Calu3 (cell line): ENCODE measurements at regions not wholly inside any gene's neighbourhood (a gene's known extent, or its start where the extent isn't known, plus 50 kb on each side); places are given as distances from the start of the nearest gene placed in this dataset.

Experiments
- BruUV-seq: library from RNA; stranded (reverse); fragments of 400-500 nt; replicated peaks from 2 replicates; lab custom pipeline; 2021; lab: Mats Ljungman, UMichigan
- CTCF ChIA-PET: fragments of 300-600 bp; sonication (Branson Sonifier 250); formaldehyde crosslinking; loops from one replicate; lab custom pipeline; 2022; ENCODE audit warnings: antibody characterized with exemption; lab: Charles Lee
- DNase-seq: peaks from one replicate; pipeline ENCODE4 v3.0.0; 2022
- H3K27ac Mint-ChIP-seq: one replicate; pipeline ENCODE4 v1.8.0; 2022; ENCODE audit warnings: mixed read lengths; ENCODE audit not compliant: unreplicated experiment
- H3K27me3 Mint-ChIP-seq: one replicate; pipeline ENCODE4 v1.8.0; 2022; ENCODE audit warnings: mixed read lengths; ENCODE audit not compliant: unreplicated experiment
- H3K36me3 Mint-ChIP-seq: one replicate; pipeline ENCODE4 v1.8.0; 2022; ENCODE audit warnings: mild to moderate bottlenecking, moderate library complexity, mixed read lengths; ENCODE audit not compliant: insufficient read depth, unreplicated experiment
- H3K4me1 Mint-ChIP-seq: one replicate; pipeline ENCODE4 v1.8.0; 2022; ENCODE audit warnings: mild to moderate bottlenecking, low read depth, mixed read lengths; ENCODE audit not compliant: unreplicated experiment
- H3K4me3 Mint-ChIP-seq: one replicate; pipeline ENCODE4 v1.8.0; 2022; ENCODE audit warnings: mild to moderate bottlenecking, low read depth, moderate library complexity, mixed read lengths; ENCODE audit not compliant: unreplicated experiment
- H3K9me3 Mint-ChIP-seq: one replicate; pipeline ENCODE4 v1.8.0; 2022; ENCODE audit warnings: low read depth, mixed read lengths; ENCODE audit not compliant: unreplicated experiment
- intact Hi-C: fragments of 100-400 bp; cut with micrococcal nuclease; formaldehyde crosslinking; loops from one replicate; pipeline ENCODE4 v1.10.0; 2022; ENCODE audit not compliant: unreplicated experiment
- TF ChIP-seq, protein P1 (sequence below): fragments of 200-600 bp; IDR thresholded peaks from one replicate; pipeline ENCODE4 v1.8.0; 2022; ENCODE audit warnings: antibody characterized with exemption; ENCODE audit not compliant: unreplicated experiment

DNA sequence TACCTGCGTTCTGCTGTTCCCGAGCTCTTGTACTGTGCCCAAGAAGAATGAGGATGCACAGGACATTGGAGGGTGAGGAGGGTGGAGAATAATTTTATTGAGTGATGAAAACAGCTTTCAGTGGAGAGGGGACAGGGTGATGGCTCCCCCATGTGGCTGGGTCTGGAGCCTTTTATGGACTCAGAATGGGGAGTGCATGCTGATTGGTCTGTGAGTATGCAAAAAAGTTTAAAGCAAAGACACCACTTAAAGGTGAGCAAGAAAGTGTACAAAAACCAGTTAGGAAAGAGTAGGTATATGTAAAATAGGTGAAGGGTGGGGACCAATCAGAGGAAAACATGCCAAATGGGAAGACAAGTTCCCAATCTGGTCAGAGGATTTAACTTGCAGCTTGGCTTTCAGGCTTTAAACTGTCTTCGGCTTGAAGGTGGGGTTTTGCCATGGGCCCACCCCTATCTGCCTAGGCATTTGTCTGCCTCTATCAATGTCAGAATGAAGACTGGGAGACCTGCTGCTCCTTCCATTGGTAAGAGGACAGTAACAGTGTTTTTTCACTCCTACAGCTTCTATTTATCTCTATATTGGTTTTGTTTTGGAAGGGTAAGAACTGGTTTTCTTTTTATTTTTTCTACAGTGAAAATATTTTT lies 118.0 kb upstream of the RAI14 start:
- TF ChIP-seq, protein P1, sequence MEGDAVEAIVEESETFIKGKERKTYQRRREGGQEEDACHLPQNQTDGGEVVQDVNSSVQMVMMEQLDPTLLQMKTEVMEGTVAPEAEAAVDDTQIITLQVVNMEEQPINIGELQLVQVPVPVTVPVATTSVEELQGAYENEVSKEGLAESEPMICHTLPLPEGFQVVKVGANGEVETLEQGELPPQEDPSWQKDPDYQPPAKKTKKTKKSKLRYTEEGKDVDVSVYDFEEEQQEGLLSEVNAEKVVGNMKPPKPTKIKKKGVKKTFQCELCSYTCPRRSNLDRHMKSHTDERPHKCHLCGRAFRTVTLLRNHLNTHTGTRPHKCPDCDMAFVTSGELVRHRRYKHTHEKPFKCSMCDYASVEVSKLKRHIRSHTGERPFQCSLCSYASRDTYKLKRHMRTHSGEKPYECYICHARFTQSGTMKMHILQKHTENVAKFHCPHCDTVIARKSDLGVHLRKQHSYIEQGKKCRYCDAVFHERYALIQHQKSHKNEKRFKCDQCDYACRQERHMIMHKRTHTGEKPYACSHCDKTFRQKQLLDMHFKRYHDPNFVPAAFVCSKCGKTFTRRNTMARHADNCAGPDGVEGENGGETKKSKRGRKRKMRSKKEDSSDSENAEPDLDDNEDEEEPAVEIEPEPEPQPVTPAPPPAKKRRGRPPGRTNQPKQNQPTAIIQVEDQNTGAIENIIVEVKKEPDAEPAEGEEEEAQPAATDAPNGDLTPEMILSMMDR = no peak
- no peaks in the 10 kb centered on the region for H3K9me3 Mint-ChIP-seq
- no peaks in the 10 kb centered on the region for H3K36me3 Mint-ChIP-seq
- CTCF ChIA-PET = interaction anchor here (0.7 to 1.2 kb wide), 2 partner anchors 47 to 89 kb away, joined by 3 to 4 read pairs; no protein-coding TSS in a partner anchor
- H3K27me3 Mint-ChIP-seq = no peaks in the 10 kb centered on the region
- no peak overlapping the region for H3K4me3 Mint-ChIP-seq
- H3K27ac Mint-ChIP-seq = no peak overlapping the region
- peak; percentile 20 for DNase-seq
- no TSS peak for BruUV-seq
- H3K4me1 Mint-ChIP-seq = peaks cover 38% of the 10 kb centered on the region
- intact Hi-C loops = no loop called here

DNA sequence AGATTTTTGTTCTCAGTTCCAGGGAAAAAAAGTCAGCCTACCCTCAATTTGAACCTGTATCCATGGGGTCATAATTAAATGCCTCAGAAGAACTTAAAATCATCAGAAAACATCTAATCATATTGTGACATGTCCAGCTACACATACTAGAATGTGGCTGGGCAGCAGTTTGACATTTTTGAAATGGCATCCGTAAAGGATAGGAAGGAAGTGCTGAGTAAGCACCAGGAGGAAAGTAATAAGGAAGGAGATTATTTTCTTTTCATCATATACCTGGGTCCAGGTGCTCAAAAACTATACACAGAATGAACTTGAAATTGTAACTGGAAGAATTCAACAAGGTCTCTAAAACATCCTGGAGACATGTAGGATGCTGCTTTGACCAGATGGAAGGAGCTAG lies 116.9 kb upstream of the RAI14 start:
- no peaks in the 10 kb centered on the region for H3K36me3 Mint-ChIP-seq
- intact Hi-C loops = no loop called here
- no TSS peak for BruUV-seq

DNA sequence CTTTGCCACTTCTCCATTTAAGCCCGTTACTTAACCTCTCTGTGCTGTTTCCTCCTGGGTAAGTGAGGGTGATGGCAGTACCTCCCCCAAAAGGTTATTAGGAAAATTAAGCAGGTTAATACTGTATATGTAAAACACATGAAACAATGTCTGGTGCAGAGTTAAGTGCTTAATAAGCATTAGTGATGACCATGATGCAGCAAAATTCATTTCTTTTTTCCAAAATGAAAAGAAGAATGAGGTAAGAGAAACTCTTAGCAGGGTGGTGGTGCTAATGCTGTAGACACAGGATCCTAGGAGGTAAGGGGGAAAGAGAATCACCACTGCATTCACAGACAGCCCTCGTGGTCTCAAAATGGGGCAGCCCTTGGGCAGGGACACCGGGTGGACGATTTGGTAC lies 115.1 kb upstream of the RAI14 start:
- CTCF ChIA-PET = no interaction called here
- no peak for DNase-seq
- peaks cover 12% of the 10 kb centered on the region for H3K4me1 Mint-ChIP-seq
- no peak overlapping the region for H3K4me3 Mint-ChIP-seq
- no TSS peak for BruUV-seq
- TF ChIP-seq, protein P1 = no peak
- peaks cover 7% of the 10 kb centered on the region for H3K9me3 Mint-ChIP-seq
- no peak overlapping the region for H3K27ac Mint-ChIP-seq
- no peaks in the 10 kb centered on the region for H3K27me3 Mint-ChIP-seq
- intact Hi-C loops = no loop called here
- H3K36me3 Mint-ChIP-seq = no peaks in the 10 kb centered on the region

More for the DNA sequence above, 116.9 kb upstream of the RAI14 start:
- CTCF ChIA-PET = no interaction called here
- DNase-seq = no peak
- Mint-ChIP-seq H3K4me3 (no peak overlapping the region), H3K4me1 (peaks cover 30% of the 10 kb centered on the region), H3K27ac (no peak overlapping the region), H3K9me3 (peaks cover 3% of the 10 kb centered on the region), H3K27me3 (no peaks in the 10 kb centered on the region)
- TF ChIP-seq, protein P1 = no peak

DNA sequence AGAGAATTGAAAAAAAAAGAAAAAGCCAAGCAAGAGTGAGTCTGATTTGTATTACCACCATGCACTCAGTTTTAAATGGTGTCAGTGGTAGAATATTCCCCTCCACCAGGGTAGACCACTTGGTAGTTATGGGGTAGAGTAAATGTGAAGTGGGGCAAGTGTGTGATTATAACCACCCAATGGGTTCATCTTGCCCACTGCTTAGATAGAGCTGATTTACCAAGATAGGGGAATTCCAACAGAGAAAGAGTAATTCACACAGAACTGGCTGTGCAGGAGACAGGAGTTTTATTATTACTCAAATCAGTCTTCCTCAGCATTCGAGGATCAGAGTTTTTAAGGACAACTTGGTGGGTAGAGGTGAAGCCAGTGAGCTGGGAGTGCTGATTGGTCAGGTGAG lies 113.3 kb upstream of the RAI14 start:
- peaks cover 10% of the 10 kb centered on the region for H3K9me3 Mint-ChIP-seq
- BruUV-seq = no TSS peak

More for the DNA sequence above, 113.3 kb upstream of the RAI14 start:
- no peak for DNase-seq
- no peaks in the 10 kb centered on the region for H3K36me3 Mint-ChIP-seq
- no peak overlapping the region for H3K4me3 Mint-ChIP-seq
- CTCF ChIA-PET = no interaction called here
- intact Hi-C loops = no loop called here
- H3K27ac Mint-ChIP-seq = no peak overlapping the region
- H3K27me3 Mint-ChIP-seq = no peaks in the 10 kb centered on the region
- TF ChIP-seq, protein P1 = no peak
- no peaks in the 10 kb centered on the region for H3K4me1 Mint-ChIP-seq
